ENCODE measurements at regions not wholly inside any gene's neighbourhood (a gene's known extent, or its start where the extent isn't known, plus 50 kb on each side); places are given as distances from the start of the nearest gene placed in this dataset.

DNA sequence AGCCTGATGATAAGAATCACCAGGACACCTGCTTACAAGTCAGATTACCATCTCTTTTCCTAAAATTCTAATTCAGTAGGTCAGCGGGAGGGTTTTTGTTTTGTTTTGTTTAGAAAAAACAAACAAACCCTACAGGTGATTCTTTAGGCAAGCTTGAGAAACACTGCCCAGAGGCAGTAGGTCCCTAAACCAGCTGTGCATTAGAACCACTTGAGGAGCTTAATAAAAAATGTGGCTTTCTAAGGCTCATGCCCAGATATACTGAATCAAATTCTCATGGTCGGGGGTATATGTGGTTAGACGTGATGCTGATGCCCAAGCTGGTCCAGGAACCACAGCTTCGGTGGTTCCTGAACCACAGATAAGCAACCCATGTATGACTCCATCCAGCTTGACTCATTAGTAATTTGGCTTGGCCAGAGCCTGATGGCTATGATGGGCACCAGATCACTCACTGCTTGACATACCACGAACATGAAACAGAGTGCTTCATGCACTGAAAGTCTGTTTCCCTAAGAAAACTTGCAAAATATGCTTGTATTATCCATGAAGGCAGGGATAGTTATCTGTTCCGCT, 338.1 kb upstream of the F9 start:
- TF ChIP-seq, protein P1, sequence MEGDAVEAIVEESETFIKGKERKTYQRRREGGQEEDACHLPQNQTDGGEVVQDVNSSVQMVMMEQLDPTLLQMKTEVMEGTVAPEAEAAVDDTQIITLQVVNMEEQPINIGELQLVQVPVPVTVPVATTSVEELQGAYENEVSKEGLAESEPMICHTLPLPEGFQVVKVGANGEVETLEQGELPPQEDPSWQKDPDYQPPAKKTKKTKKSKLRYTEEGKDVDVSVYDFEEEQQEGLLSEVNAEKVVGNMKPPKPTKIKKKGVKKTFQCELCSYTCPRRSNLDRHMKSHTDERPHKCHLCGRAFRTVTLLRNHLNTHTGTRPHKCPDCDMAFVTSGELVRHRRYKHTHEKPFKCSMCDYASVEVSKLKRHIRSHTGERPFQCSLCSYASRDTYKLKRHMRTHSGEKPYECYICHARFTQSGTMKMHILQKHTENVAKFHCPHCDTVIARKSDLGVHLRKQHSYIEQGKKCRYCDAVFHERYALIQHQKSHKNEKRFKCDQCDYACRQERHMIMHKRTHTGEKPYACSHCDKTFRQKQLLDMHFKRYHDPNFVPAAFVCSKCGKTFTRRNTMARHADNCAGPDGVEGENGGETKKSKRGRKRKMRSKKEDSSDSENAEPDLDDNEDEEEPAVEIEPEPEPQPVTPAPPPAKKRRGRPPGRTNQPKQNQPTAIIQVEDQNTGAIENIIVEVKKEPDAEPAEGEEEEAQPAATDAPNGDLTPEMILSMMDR (IDR thresholded peaks at IDR 0.05), result no peak
- no peak for TF ChIP-seq POLR2A (IDR thresholded peaks at IDR 0.05)
